Body of pancreas (tissue), 4 donors: ENCODE measurements at regions not wholly inside any gene's neighbourhood (a gene's known extent, or its start where the extent isn't known, plus 50 kb on each side); places are given as distances from the start of the nearest gene placed in this dataset.

Experiments
- ATAC-seq: fragments of 150-250 bp; one replicate; pipeline ENCODE4 v1.9.1; 2016
- DNase-seq, 4 donors: peaks; one replicate each; pipeline ENCODE4 v3.0.0-alpha.2; 2019
- H3K27ac ChIP-seq, 4 donors: fragments of 200-600 bp; sonication (generic); 1 replicate in 3 of 4; 2 replicates in 1 of 4; pipeline versions ENCODE4 v1.5.1 to v1.6.1; 2016 to 2019; ENCODE audit warnings: mild to moderate bottlenecking in 1 of 4, mixed read lengths in 1 of 4, moderate library complexity in 1 of 4
- H3K27me3 ChIP-seq, 2 donors: fragments of 200-600 bp; sonication (generic); one replicate each; pipeline ENCODE4 v1.6.0; 2016; ENCODE audit warnings: mild to moderate bottlenecking in 1 of 2
- H3K36me3 ChIP-seq, 2 donors: fragments of 200-600 bp; sonication (generic); replicated peaks in 1 of 2; 2 replicates each; pipeline ENCODE4 v1.5.1; 2016; ENCODE audit warnings: low read depth in 2 of 2; ENCODE audit not compliant: insufficient read depth in 1 of 2
- H3K4me1 ChIP-seq: fragments of 200-600 bp; sonication (generic); one replicate; pipeline ENCODE4 v1.6.0; 2016
- H3K4me3 ChIP-seq, 2 donors: fragments of 200-600 bp; sonication (generic); 1 replicate in 1 of 2; 2 replicates in 1 of 2; pipeline ENCODE4 v1.5.1; 2016 to 2019
- H3K9me3 ChIP-seq, 3 donors: fragments of 200-600 bp; sonication (generic); 1 replicate in 2 of 3; 2 replicates in 1 of 3; pipeline ENCODE4 v1.5.1; 2016
- CTCF ChIP-seq, 7 experiments: fragments of 450-650 bp in 4 of 7; fragments of 200-600 bp in 3 of 7; sonication (generic) in 3 of 7; IDR thresholded peaks; one replicate each; pipeline ENCODE4 v1.5.1; 2016 to 2019; ENCODE audit warnings: antibody characterized with exemption in 7 of 7
- POLR2A ChIP-seq, 3 donors: fragments of 450-650 bp; IDR thresholded peaks; one replicate each; pipeline ENCODE4 v1.6.1; 2016; ENCODE audit warnings: antibody characterized with exemption in 3 of 3, mild to moderate bottlenecking in 2 of 3
- WGBS, 2 donors: methylation state at CpG; one replicate each; pipeline ENCODE4 v1.1.5; 2017; 5-methylcytosine and 5-hydroxymethylcytosine counted together
- intact Hi-C: fragments of 100-400 bp; cut with DNase I; formaldehyde crosslinking; loops from one replicate; pipeline ENCODE4 v1.15.1; 2023

- TF ChIP-seq POLR2A (IDR thresholded peaks at IDR 0.05) (no peak), CTCF (IDR thresholded peaks at IDR 0.05) (no peak)
- no peak for ATAC-seq
- no peaks in the 10 kb centered on the region for H3K36me3 ChIP-seq
- H3K4me3 ChIP-seq: no peak overlapping the region
- no peak overlapping the region for H3K27ac ChIP-seq
- no peaks in the 10 kb centered on the region for H3K4me1 ChIP-seq
- 72 to 74% methylated on average over 2 of the region's 2 CpGs for WGBS, 2 donors
- H3K27me3 ChIP-seq: no peaks in the 10 kb centered on the region
- DNase-seq: no peak
- intact Hi-C loops: no loop called here
- H3K9me3 ChIP-seq: no peaks in the 10 kb centered on the region
Measured at GRCh38 chr18:10322435-10322834, 132.0 kb upstream of the APCDD1 start.

- Histone ChIP-seq H3K4me1 (no peaks in the 10 kb centered on the region), H3K9me3 (no peaks in the 10 kb centered on the region), H3K36me3 (no peaks in the 10 kb centered on the region), H3K27ac (no peak overlapping the region), H3K4me3 (no peak overlapping the region), H3K27me3 (no peaks in the 10 kb centered on the region)
- WGBS, 2 donors: 80% methylated on average over 3 of the region's 3 CpGs
- intact Hi-C loops: no loop called here
- TF ChIP-seq POLR2A (IDR thresholded peaks at IDR 0.05): no peak
- TF ChIP-seq CTCF (IDR thresholded peaks at IDR 0.05): no peak
- ATAC-seq (no peak), DNase-seq (no peak)
Measured at GRCh38 chr18:10329101-10329500, 125.3 kb upstream of the APCDD1 start.

GRCh38 chr18:10330428-10330827 is 124.0 kb upstream of the APCDD1 start:
- H3K27me3 ChIP-seq: no peaks in the 10 kb centered on the region
- H3K4me1 ChIP-seq: no peaks in the 10 kb centered on the region
- TF ChIP-seq CTCF (IDR thresholded peaks at IDR 0.05) (no peak), POLR2A (IDR thresholded peaks at IDR 0.05) (no peak)
- intact Hi-C loops: no loop called here
- H3K36me3 ChIP-seq: no peaks in the 10 kb centered on the region
- no peak for ATAC-seq
- H3K27ac ChIP-seq: no peak overlapping the region
- H3K4me3 ChIP-seq: no peak overlapping the region
- WGBS, 2 donors: 72 to 75% methylated on average over 5 of the region's 5 CpGs
- DNase-seq: no peak
- H3K9me3 ChIP-seq: no peaks in the 10 kb centered on the region

- no peaks in the 10 kb centered on the region for H3K36me3 ChIP-seq
- H3K27me3 ChIP-seq: no peaks in the 10 kb centered on the region
- TF ChIP-seq CTCF (IDR thresholded peaks at IDR 0.05) (no peak), POLR2A (IDR thresholded peaks at IDR 0.05) (no peak)
- DNase-seq (no peak), ATAC-seq (no peak)
- H3K4me1 ChIP-seq: no peaks in the 10 kb centered on the region
- intact Hi-C loops: no loop called here
- H3K4me3 ChIP-seq: no peak overlapping the region
- WGBS, 2 donors: 83 to 89% methylated on average over 9 of the region's 9 CpGs
- H3K27ac ChIP-seq: no peak overlapping the region
- no peaks in the 10 kb centered on the region for H3K9me3 ChIP-seq
Measured at GRCh38 chr18:10332452-10332851, 122.0 kb upstream of the APCDD1 start.

- Histone ChIP-seq H3K4me3 (no peak overlapping the region), H3K9me3 (no peaks in the 10 kb centered on the region), H3K36me3 (no peaks in the 10 kb centered on the region), H3K4me1 (no peaks in the 10 kb centered on the region), H3K27me3 (no peaks in the 10 kb centered on the region), H3K27ac (no peak overlapping the region)
- ATAC-seq (no peak), DNase-seq (no peak)
- TF ChIP-seq POLR2A (IDR thresholded peaks at IDR 0.05) (no peak), CTCF (IDR thresholded peaks at IDR 0.05) (no peak)
- WGBS, 2 donors: 85 to 91% methylated on average over 11 to 14 of the region's 14 CpGs
- intact Hi-C loops: no loop called here
Measured at GRCh38 chr18:10336749-10337350, 117.6 kb upstream of the APCDD1 start.
